Mesendoderm (in vitro differentiated cells): ENCODE measurements at regions not wholly inside any gene's neighbourhood (a gene's known extent, or its start where the extent isn't known, plus 50 kb on each side); places are given as distances from the start of the nearest gene placed in this dataset.

Source experiments
- DNase-seq: peaks from one replicate; pipeline ENCODE4 v3.0.0; 2013
- H2AK5ac ChIP-seq: 2 replicates; pipeline ENCODE4 v1.6.1; 2013; ENCODE audit warnings: low read length, inconsistent platforms
- H2BK120ac ChIP-seq: 2 replicates; pipeline ENCODE4 v1.6.1; 2013; ENCODE audit warnings: low read depth, mild to moderate bottlenecking, low read length, moderate library complexity, mixed read lengths
- H2BK15ac ChIP-seq: replicated peaks from 2 replicates; pipeline ENCODE4 v1.6.1; 2013; ENCODE audit warnings: low read depth, mild to moderate bottlenecking, moderate library complexity
- H2BK5ac ChIP-seq: 2 replicates; pipeline ENCODE4 v1.6.1; 2013; ENCODE audit warnings: low read length, inconsistent platforms
- H3K18ac ChIP-seq: 2 replicates; pipeline ENCODE4 v1.6.1; 2013; ENCODE audit warnings: mild to moderate bottlenecking, low read length, mixed read lengths
- H3K23ac ChIP-seq: one replicate; pipeline ENCODE4 v1.6.1; 2013; ENCODE audit warnings: low read length
- H3K27ac ChIP-seq: 2 replicates; pipeline ENCODE4 v1.5.1; 2013; ENCODE audit warnings: low read depth, mild to moderate bottlenecking, inconsistent platforms, low read length, moderate library complexity
- H3K27me3 ChIP-seq: 2 replicates; pipeline ENCODE4 v1.6.1; 2013; ENCODE audit warnings: low read length, control low read depth, mild to moderate bottlenecking, inconsistent platforms; ENCODE audit not compliant: insufficient read depth, poor library complexity
- H3K36me3 ChIP-seq: 2 replicates; pipeline ENCODE4 v1.6.1; 2013; ENCODE audit warnings: low read length, inconsistent platforms; ENCODE audit not compliant: control insufficient read depth, insufficient read depth
- H3K4ac ChIP-seq: one replicate; pipeline ENCODE4 v1.6.1; 2013; ENCODE audit warnings: low read depth, mild to moderate bottlenecking, low read length, moderate library complexity
- H3K4me1 ChIP-seq: 2 replicates; pipeline ENCODE4 v1.6.1; 2013; ENCODE audit warnings: low read depth, low read length, inconsistent platforms; ENCODE audit not compliant: control insufficient read depth
- H3K4me2 ChIP-seq: 2 replicates; pipeline ENCODE4 v1.6.1; 2013; ENCODE audit warnings: low read length
- H3K4me3 ChIP-seq: 2 replicates; pipeline ENCODE4 v1.5.1; 2013; ENCODE audit warnings: mild to moderate bottlenecking, low read length
- H3K56ac ChIP-seq: one replicate; pipeline ENCODE4 v1.6.1; 2013; ENCODE audit warnings: low read length
- H3K79me1 ChIP-seq: 2 replicates; pipeline ENCODE4 v1.6.1; 2013; ENCODE audit warnings: low read length, inconsistent platforms
- H3K79me2 ChIP-seq: 2 replicates; pipeline ENCODE4 v1.6.1; 2013; ENCODE audit warnings: mild to moderate bottlenecking, low read length; ENCODE audit not compliant: control insufficient read depth, insufficient read depth
- H3K9ac ChIP-seq: 2 replicates; pipeline ENCODE4 v1.6.1; 2013; ENCODE audit warnings: low read length, inconsistent platforms
- H4K5ac ChIP-seq: one replicate; pipeline ENCODE4 v1.6.1; 2013; ENCODE audit warnings: low read length
- H4K8ac ChIP-seq: one replicate; pipeline ENCODE4 v1.6.1; 2013; ENCODE audit warnings: low read depth, mild to moderate bottlenecking, control low read depth, low read length, moderate library complexity
- WGBS: extraction: QIAGEN DNeasy Blood & Tissue Kit; methylation state at CpG from one replicate; pipeline ENCODE4 v1.1.7; 2013; ENCODE audit warnings: low lambda C conversion rate, missing lambda C conversion rate; ENCODE audit not compliant: insufficient coverage; ENCODE audit errors: extremely low coverage; 5-methylcytosine and 5-hydroxymethylcytosine counted together

DNA sequence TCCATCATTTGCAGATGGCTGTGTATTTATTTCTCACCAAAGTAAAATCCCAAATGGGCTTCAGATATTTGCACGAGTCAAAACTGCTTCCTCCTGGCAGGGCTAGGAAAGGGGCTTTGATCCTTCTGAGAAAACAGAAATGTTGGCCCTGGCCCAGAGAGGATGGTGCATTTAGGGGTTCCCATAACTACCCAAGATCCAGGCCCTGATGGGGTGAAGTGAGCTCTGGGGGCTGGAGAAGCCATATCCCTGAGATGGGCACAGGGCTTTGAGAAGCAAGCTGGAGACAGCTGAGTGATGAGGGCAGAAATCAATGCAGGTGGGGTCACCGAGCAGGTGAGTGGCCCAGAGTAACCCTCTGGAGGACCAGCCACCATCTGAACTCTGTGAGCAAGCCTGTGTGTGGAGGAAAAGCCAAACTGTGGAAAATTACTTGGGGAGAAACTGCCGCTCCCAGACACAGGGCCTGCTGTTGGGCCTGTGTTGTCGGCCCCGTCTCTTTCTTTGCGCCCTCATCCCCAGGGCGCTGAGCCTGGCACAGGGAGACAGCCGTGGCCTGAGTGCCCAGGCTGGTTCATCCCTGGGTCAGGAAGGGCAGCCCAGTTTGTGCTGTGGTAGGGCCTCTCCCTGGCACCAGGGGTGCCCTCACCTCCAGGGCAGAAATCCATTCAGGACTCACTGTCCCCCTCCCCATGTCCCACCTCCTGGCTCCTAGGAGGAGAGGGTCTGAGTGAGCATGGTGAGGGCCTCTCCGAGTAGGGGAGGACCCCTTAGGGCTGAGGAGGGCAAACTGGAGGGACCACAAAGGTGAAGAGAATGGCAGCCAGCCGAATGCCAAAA, 167.8 kb upstream of the HAAO start:
- Histone ChIP-seq H3K4ac (no peak overlapping the region), H3K4me1 (peaks cover 9% of the 10 kb centered on the region), H2BK15ac (no peak overlapping the region), H3K23ac (no peak overlapping the region), H3K27ac (no peak overlapping the region), H2BK120ac (no peak overlapping the region), H3K79me1 (no peaks in the 10 kb centered on the region), H4K8ac (no peak overlapping the region), H3K4me2 (no peak overlapping the region), H3K9ac (no peak overlapping the region), H3K18ac (no peak overlapping the region), H3K27me3 (no peaks in the 10 kb centered on the region), H3K4me3 (no peak overlapping the region), H3K56ac (no peak overlapping the region), H3K79me2 (no peaks in the 10 kb centered on the region), H2BK5ac (no peak overlapping the region), H3K36me3 (no peaks in the 10 kb centered on the region), H4K5ac (no peak overlapping the region), H2AK5ac (no peak overlapping the region)
- DNase-seq = no peak
- WGBS = no CpG with 5 or more reads among the region's 10 CpGs

DNA sequence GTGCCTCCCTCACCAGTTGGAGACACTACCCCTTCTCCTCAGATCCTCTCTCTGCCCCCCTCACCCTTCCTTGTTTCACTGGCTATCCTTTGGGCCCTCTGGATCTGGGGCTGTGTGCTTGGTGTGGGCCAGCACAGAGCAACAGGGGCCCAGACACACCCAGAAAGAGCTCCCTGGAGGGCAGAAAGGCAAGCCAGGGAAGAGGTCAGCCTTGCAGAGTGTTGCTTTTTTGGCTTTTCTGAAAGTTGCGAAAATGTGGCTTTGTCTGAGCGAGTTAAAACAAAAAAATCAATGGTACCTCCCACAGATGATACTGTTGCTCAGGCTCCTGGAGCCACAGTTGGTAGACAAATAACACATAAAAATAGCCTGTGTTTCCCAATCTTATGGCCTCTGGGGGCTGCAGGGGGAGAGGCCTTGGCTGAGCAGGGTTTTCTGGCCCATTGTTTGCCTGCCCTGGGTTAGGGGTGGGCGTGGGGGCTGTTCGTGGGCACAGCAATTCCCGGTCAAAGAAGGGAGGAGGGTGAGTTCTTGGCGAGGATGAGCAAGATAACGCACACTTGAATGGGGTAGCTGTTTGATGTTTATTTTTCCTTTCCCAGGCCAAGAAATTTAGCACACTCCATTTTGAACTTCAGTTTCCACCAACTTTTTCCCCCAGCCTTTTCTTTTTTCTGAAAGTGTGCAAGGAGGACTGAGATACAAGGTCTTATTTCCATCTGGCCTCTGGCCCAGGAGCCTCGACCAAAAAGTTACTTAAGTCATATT, 167.0 kb upstream of the HAAO start:
- no peak overlapping the region for H3K4me2 ChIP-seq
- H3K79me1 ChIP-seq = no peaks in the 10 kb centered on the region
- no peak overlapping the region for H3K18ac ChIP-seq
- no peaks in the 10 kb centered on the region for H3K79me2 ChIP-seq
- no CpG with 5 or more reads among the region's 8 CpGs for WGBS
- no peaks in the 10 kb centered on the region for H3K36me3 ChIP-seq
- H4K5ac ChIP-seq = no peak overlapping the region
- no peak overlapping the region for H2BK5ac ChIP-seq
- H3K23ac ChIP-seq = no peak overlapping the region
- H4K8ac ChIP-seq = no peak overlapping the region
- no peak overlapping the region for H3K4me3 ChIP-seq
- DNase-seq = no peak
- no peak overlapping the region for H3K27ac ChIP-seq
- H3K4me1 ChIP-seq = peaks cover 9% of the 10 kb centered on the region
- H3K9ac ChIP-seq = no peak overlapping the region
- no peak overlapping the region for H3K56ac ChIP-seq
- no peak overlapping the region for H2BK120ac ChIP-seq
- H3K4ac ChIP-seq = no peak overlapping the region
- H2BK15ac ChIP-seq = no peak overlapping the region
- H3K27me3 ChIP-seq = no peaks in the 10 kb centered on the region
- no peak overlapping the region for H2AK5ac ChIP-seq

DNA sequence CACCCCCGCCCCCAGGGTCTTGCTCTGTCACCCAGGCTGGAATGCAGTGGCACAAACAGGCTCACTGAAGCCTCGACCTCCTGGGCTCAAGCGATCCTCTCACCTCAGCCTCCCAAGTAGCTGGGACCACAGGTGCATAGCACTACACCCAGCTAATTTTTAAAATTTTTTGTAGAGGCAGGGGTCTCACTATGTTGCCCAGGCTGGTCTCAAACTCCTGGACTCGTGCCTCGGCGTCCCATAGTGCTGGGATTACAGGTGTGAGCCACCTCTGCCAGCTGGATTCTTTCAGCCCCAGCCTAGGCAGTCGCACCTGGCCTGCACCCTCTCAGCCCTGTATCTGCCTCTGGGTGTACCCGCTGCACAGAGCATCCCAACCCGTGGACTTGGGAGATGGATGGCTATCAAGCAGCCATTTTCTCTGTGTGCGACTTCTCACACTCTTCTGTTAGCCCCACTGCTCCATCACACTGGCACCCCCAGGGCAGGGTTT, 166.4 kb upstream of the HAAO start:
- no CpG with 5 or more reads among the region's 10 CpGs for WGBS
- no peak overlapping the region for H3K27ac ChIP-seq
- no peaks in the 10 kb centered on the region for H3K36me3 ChIP-seq
- DNase-seq = no peak
- no peaks in the 10 kb centered on the region for H3K79me1 ChIP-seq
- H3K79me2 ChIP-seq = no peaks in the 10 kb centered on the region
- H3K4me3 ChIP-seq = no peak overlapping the region
- H2BK15ac ChIP-seq = no peak overlapping the region
- no peak overlapping the region for H4K5ac ChIP-seq
- H3K23ac ChIP-seq = no peak overlapping the region
- H3K4me2 ChIP-seq = no peak overlapping the region
- no peaks in the 10 kb centered on the region for H3K27me3 ChIP-seq
- H3K4ac ChIP-seq = no peak overlapping the region
- H3K4me1 ChIP-seq = peaks cover 9% of the 10 kb centered on the region
- H3K56ac ChIP-seq = no peak overlapping the region
- H2AK5ac ChIP-seq = no peak overlapping the region
- H3K9ac ChIP-seq = no peak overlapping the region
- H3K18ac ChIP-seq = no peak overlapping the region
- no peak overlapping the region for H2BK5ac ChIP-seq
- H2BK120ac ChIP-seq = no peak overlapping the region
- H4K8ac ChIP-seq = no peak overlapping the region

DNA sequence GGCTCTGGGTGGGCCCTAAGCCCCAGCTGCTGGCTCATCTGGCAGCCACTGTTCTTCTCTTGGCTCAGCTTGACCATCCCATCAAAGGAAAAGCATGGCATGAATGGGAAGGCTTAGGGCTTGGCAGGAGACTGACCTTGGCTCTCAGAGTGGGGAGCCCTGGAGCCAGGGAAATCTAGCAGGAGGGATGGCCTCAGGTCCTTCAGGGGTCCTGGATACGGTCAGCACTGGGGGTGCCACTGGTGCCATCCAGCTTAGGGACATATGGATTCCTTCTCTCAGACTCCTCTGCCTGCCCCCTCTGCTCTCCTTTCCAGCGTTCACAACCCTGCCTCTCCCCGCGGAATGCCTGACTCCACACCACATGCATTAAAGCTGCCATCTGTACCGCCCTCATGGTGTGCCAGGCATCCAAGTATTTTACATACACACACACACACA, 165.5 kb upstream of the HAAO start:
- Histone ChIP-seq H3K4me1 (peaks cover 7% of the 10 kb centered on the region), H3K27me3 (no peaks in the 10 kb centered on the region), H3K79me1 (no peaks in the 10 kb centered on the region), H4K5ac (no peak overlapping the region), H3K79me2 (no peaks in the 10 kb centered on the region), H3K18ac (no peak overlapping the region), H3K56ac (no peak overlapping the region), H3K4me2 (no peak overlapping the region), H2AK5ac (no peak overlapping the region), H3K27ac (no peak overlapping the region), H3K4me3 (no peak overlapping the region), H3K36me3 (no peaks in the 10 kb centered on the region), H2BK5ac (no peak overlapping the region), H3K4ac (no peak overlapping the region), H3K23ac (no peak overlapping the region), H2BK15ac (no peak overlapping the region), H3K9ac (no peak overlapping the region), H2BK120ac (no peak overlapping the region), H4K8ac (no peak overlapping the region)
- DNase-seq = no peak
- WGBS = no CpG with 5 or more reads among the region's 5 CpGs

DNA sequence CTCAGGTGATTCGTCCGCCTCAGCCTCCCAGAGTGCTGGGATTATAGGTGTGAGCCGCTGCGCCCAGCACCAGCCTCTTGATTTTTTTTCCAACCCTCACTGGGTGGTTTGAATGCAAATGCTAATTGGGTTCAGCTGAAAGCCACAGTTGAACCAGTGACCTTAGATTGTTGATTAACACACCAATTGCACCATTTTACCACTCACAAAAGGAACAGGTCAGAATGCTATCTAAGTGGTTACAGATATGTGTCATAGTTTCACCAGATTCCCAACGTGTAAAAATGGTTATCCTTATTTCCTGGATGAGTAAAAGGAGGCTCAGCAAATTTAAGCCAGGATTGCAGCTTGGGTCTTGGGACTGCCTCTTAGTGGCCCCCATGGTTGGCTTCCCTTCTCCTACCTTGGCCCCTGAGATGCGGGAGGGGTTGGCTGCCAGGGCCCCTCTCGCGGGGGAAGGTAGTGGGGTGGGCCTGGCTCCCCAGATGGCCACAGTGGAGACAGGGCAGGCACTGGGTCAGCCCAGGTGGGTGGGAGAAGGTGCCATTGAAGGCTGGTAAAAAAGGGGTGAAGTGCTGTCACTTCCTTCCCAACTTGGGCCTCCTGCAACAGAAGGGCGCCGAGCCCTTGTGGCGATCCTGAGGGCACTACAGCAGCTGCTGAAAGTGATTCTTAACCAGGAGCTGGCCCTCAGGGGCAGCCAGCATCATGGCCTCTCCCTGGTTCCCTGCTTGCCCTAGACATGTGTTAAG, 164.9 kb upstream of the HAAO start:
- DNase-seq = peak; percentile 33

More for the DNA sequence above, 164.9 kb upstream of the HAAO start:
- H3K4me1 ChIP-seq = peaks cover 6% of the 10 kb centered on the region
- H2BK5ac ChIP-seq = no peak overlapping the region
- H3K27me3 ChIP-seq = no peaks in the 10 kb centered on the region
- no peak overlapping the region for H3K4me2 ChIP-seq
- H3K4me3 ChIP-seq = no peak overlapping the region
- H4K8ac ChIP-seq = no peak overlapping the region
- no peak overlapping the region for H2BK120ac ChIP-seq
- no CpG with 5 or more reads among the region's 11 CpGs for WGBS
- no peak overlapping the region for H2AK5ac ChIP-seq
- H3K79me2 ChIP-seq = no peaks in the 10 kb centered on the region
- H3K4ac ChIP-seq = no peak overlapping the region
- no peak overlapping the region for H3K27ac ChIP-seq
- no peak overlapping the region for H4K5ac ChIP-seq
- no peak overlapping the region for H3K18ac ChIP-seq
- H2BK15ac ChIP-seq = no peak overlapping the region
- H3K23ac ChIP-seq = no peak overlapping the region
- no peaks in the 10 kb centered on the region for H3K36me3 ChIP-seq
- H3K79me1 ChIP-seq = no peaks in the 10 kb centered on the region
- H3K56ac ChIP-seq = no peak overlapping the region
- H3K9ac ChIP-seq = no peak overlapping the region
